GM19035 (cell line): ENCODE measurements at regions not wholly inside any gene's neighbourhood (a gene's known extent, or its start where the extent isn't known, plus 50 kb on each side); places are given as distances from the start of the nearest gene placed in this dataset.

ENCODE experiments used
- ATAC-seq: cut with Tn5 transposase; IDR thresholded peaks from one replicate; pipeline ENCODE4 v1.9.1; 2021; ENCODE audit not compliant: unreplicated experiment

DNA sequence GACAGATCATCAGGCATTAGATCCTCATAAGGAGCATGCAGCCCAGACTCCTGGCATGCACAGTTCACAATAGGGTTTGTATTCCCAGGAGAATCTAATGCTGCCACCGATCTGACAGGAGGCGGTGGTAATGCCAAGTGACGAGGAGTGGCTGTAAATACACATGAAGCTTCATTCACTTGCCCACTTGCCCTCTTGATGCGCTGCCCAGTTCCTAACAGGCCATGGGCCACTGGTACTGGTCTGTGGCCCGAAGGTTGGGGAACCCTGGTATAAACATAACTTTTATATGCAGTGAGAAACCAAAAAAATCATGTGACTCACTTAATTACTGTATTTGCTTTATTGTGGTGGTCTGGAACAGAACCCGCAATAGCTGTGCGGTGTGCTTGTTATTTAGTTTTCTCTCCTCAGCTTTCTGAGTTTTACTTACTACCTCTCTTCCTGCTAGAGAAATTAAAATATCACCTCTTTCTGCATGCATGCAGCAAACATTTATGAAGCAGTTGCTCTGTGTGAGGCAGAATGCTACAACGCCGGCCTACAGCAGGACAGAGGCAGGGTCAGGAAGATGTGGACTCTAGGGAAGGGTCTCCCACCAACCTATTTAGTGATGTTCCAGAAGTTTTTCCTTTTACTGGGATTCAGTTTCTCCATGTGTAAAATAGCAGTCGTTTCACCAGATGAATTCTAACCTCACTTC, 151.3 kb downstream of the MAF start:
- ATAC-seq: no peak

DNA sequence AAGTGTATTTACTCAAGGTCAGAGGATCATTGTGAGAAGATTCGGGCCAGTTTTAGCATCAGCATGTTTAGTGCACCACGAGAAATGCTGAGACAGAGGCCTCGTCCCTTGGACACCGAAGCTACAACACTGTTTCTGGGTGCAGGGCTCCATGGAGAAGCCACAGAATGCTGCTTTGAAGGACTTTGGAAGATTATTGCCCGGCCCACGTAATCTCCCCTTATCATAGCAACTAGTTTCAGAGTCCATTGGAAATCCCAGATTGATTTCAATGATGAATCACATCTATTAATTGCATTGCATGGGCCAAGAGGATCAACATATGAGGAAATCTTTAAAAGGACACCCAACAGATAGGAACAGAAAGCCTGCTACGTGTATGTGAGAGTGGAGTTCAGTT, 156.0 kb downstream of the MAF start:
- no peak for ATAC-seq

DNA sequence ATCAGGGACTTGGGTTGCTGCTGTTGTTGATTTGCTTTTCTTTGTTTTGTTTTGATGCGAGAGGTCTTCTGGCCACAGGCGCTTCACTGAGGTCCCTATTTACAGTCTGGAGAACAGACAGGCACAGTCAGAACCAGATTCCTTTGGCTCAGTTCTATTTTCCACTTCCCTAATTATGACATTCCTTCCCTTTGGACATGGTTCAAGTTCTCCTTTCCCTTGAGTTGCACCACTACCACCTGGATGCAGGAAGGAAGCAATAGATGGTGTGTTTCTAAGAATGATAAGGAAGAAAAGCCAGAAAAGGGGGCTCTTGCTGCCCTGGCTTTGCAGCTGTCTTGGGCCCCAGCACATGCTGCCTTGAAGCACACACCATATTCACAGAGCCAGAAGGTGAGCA, 160.6 kb downstream of the MAF start:
- no peak for ATAC-seq

DNA sequence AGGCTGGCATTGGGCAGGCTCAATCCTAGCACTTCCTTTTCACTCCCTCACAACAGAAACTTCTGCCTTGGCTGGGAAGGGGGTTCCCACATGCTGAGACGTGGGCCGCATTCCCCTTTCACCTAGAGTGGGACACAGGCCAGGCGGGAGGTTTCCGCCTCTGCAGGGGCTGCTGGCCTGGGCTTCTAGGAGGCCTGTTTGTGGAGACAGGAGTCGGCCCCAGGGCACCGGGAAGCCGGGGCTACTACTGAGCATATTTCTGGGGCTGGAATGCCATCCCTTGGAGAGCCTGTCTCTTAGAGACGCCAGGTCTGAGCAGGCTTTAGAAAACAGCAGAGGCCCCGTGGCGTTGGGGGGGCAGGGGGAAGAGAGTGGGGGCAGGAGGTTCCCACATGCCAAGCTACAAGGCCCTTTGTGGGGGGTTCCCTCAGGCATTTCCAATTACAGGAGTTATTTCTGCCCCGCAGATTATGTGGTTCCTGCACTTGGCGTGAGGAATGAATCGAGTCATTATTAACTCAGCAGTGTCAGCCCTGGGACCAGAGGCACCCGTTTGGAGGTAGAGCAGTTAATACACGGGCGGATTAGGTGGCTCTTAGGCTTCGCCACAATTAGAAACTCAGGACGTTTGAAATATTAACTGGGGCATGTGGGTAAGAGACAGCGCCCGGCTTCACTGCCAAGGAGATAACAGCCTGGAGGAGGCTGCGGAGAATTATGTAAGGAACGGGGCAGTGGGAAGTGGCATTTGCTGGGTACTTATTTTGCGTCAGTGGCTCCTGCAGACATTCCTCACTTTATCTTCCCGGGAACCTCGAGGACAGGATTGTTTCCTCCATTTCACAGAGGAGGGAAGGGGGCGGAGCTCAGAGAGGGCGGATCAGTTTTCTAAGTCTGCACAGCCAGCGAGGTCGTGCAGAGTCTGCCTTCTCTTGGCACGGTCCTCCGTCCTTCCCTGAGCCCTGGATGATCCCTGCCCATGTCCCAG, 162.5 kb downstream of the MAF start:
- ATAC-seq: no peak

DNA sequence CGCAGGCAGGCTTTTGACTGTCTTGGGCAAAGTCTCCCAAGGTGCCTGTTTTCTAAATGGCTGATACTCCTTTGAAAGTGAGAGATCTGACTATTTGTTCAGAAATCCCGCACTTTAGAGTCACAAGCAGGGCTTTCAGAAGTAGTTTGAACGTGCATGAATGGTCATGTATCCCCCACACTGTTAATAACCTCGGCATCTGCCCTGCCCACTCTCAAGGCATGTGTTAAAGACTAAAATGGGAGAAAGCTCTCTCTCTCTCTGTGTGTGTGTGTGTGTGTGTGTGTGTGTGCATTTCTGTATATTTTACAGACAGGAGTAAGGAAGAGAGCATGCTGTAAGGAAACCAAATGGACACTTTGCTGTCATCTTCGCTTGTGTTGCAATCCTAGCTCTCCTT, 163.7 kb downstream of the MAF start:
- ATAC-seq: no peak

DNA sequence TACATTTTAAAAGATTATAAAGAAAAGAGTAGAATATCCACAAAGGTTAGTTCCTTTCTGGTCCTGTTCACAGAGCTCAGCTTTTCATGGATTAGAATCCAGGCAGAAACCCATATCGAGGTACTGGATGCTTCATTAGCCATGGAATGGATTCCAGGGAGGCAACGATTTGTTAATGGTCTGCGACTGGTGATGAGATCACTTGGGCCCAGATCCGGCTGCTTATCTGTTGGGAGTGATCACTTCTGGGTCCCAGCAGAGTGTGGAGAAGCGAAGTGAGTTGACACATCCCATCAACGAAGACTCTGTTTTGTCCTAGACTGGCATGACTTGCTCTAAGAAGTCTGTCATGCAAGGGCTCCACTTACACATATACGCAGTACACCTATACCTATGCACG, 165.8 kb downstream of the MAF start:
- ATAC-seq: no peak

DNA sequence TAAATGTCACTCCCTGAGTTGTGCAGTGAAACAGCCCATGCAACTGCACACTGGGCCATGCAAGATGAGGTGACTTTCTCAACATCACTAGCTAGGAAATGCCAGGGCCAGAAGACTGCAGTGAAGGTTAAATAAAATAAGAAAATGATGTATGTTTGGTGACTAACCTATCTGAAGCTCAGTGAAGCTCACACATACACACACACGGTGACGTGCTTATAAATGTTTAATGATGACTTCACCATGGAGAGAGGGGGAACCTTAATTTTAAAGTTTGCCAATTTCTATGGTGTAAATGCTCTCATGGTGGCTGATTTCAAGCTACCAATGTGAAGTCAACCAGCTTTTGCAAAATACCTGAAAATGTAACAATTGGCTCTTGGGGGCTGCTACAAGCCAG, 166.4 kb downstream of the MAF start:
- no peak for ATAC-seq

DNA sequence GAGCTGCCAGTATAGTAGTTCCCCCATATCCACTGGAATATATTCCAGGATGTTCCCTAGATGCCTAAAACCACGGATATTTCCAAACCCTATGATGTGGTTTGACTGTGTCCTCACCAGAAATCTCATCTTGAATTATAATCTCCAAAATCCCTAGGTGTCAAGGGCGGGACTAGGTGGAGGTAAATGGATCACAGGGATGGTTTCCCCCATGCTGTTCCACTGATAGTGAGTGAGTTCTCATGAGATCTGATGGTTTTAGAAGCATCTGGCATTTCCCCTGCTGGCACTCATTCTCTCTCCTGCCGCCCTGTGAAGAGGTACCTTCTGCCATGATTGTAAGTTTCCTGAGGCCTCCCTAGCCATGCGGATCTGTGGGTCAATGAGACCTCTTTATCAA, 168.6 kb downstream of the MAF start:
- ATAC-seq: no peak

DNA sequence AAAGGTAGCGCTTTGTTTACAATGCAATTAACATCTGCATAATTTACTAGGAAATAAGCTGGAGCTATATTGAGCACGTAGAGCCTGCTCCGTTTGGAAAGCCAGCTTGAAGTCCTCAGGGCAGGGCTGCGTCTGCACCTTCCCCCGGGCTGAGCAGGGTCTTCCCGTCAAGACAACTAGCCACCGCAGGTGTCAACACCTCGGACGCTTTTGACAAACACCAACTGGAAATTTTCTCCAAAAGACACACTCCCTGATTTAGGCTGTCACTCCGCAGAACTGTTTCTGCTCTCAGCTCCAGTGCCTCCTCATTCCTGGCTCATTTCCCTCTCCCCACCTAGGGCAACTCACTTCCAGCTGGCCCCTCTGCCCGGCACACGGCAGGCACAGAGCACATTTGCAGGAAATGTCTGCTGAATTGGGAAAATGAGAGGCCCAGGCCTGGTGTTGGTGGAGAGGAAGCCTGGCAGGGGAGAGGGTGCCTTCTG, 170.3 kb downstream of the MAF start:
- no peak for ATAC-seq

DNA sequence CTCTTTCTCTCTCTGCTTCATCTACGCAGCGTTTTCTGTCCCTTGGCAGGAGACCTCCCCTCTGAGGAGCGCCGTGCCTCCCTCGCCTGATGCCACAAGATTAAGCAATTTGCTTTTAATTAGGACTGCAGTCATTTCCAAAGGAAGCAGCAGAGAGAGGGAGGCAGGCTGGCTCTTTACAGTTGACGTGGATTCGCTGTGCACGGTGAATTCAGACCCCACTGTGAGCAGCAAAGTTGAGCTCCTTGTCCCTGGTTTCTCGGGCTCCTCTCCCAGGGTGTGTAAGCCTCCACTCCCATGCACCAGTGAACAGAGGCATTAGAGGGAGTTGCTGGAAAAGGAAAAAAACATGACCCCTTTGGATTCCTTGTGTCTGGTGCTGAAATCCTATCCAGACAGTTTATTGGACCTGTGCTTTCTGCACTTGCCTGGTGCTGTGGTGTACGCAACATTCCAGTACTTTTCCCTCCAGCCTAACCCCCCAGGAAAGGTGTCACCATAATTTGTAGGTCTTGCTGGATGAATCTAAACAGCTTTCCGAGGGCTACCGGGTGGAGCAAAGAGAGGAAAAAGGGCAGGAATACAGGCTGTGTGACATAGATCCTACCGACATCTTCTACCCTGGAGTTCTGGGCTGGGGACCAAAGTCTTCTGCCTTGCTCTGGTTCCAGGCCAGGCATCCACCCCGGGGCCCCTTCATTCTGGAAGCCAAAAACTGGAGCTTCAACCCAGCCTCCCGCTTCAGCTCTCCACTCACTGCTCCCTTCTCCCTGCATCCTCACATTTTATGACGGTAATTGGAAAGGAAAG, 171.0 kb downstream of the MAF start:
- ATAC-seq: no peak

DNA sequence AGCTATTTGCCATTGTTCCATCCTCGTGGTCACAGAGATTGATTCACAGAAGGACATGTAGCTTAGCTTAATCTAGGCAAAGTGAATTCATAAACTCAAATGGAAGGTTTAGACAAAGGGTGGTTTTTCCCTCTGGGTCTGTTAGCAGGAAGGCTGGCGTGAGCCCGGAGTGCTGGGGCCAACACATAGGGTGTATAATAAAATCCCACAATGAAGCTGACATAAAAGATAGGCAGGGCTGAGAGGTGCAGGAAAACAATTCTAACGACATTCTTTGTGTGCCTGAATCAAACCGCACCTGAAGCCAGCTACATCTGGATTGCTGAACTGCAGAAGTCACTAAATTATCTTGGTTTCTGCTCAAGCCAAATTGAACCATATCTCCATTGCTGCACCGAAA, 173.9 kb downstream of the MAF start:
- ATAC-seq: no peak

DNA sequence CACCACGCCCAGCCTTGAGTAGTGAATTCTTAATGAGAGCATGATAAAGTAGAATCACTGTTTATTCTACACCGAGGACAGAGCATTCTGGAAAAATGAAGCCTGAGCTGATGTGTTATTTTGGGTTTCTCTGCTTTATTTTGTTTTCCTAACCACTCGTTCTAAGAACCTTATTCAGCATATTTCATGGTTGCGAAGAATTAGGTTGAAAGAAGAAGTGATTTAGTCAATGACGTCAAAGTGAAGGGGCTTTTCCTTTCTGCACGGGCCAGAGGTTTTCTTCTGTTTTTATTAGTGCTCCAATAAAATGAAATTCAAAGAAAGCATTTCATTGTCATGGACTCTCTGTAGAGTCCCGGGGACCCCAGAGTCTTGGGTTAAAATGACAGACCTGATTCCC, 178.5 kb downstream of the MAF start:
- no peak for ATAC-seq

DNA sequence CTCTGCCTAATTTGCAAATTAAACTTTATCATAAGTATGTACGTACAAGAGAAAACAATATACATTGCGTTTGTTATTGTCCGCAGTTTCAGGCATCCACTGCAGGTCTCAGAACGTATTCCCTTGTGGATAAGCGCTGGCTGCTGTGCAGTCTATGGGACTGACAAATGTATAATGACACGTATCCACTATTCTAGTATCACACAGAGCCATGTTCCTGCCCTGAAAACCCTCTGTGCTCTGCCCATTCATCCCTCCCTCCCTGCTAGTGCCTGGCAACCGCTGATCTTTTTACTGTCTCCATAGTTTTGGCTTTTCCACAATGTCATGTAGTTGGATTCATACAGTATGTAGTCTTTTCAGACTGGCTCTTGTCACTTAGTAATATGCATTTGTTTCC, 179.4 kb downstream of the MAF start:
- ATAC-seq: no peak

DNA sequence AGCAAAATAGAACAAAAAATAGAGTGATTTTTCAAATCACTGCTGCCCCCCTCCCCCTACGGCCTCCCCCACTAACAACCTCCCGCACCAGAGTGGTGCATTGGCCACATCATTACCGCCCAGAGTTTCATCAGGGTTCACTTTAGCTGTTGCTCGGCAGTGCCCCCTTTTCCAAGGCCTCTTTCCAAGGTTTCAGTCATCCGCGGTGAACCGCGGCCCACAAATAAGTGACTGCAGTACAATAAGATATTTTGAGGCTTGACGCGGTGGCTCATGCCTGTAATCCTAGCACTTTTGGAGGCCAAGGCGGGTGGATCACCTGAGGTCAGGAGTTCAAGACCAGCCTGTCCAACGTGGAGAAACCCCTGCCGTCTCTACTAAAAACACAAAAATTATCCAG, 180.0 kb downstream of the MAF start:
- ATAC-seq: no peak

DNA sequence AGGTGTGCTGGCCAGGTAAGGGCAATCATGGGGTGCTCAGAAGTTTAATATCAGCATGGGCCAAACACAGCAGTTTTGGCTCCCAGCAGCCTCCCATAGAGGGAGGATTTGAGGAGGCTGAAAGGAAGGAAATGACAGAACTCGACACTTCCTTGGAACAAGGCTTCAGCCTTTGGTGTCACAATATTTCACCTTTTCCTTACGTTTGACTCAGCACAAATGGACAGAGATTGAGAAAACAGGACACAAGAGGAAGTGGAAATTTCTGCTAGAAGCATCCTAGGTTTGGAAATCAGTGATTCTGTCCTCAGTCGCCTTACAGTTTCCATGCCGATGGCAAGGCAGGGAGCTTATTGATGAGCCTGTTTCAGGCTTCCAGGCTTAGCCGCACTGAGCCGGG, 181.4 kb downstream of the MAF start:
- ATAC-seq: no peak

DNA sequence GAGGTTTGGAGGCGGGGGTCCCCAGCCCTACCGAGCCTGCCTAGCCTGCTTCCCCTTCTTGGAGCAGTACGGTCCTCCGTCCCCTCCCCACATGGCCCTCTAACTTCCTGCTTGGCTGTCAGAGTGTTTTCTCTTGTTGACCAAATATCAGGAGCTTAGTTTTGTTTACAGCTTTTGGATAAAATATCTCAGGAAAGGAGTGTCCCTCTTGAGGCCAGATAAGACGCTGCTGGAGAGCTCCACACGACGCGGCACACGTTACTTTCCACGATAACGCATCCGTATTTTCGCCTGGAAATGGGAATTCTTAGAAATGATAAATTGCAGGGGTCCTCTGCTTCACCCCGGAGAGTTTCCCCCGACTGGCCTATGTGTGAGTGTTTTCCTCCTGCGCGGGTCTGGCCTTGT, 182.9 kb downstream of the MAF start:
- ATAC-seq: no peak

DNA sequence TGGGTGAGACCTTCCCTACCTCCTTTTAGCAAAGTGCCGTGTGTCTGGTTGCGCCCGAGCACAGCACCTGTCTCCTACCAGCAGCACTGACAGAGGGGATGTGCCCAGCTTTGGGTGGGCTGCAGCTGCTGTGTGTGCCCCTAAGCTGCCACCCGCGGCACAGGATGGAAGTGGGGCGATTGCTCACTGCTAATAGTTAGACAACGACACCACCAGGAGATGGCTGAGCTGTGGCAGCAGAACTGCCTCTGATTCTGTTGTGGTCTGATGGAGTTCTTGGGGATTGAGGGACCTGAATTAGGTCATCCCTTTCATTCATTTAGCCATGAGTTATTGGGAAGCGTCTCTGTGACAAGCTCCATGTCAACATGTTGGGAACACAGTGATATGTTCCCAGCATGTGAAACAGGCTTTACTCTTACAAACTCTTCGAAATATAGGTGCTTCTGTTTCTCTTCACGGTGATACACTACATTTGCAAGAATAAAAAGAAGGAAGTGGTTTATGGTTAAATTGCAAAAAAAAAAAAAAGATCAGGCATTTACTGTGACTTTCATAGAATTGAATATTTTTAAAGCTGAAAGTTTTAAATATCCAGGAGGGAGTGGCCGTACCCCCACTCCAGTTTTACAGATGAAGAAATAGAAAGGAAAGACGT, 184.4 kb downstream of the MAF start:
- ATAC-seq: no peak

DNA sequence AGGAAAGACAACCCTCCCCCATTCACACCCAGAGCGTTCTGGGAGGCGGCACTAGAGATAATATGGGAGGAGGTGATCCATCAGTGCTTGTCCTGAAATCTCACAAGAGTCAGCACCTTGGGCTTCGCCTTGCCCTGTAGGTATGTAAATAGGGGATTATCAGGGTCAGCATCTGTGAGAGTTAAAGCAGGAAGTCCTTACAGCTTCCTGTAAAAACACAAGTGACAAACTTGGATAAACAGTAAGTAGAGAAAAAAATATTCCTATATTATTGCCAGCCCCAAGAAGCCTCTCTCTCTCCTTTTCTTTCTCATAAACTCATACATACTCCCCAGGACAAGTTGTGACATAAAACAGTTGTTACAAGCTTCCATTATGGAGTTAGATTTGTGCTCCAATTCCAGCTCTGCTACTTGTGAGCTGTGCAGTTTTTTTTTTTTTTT, 187.7 kb downstream of the MAF start:
- ATAC-seq: no peak

DNA sequence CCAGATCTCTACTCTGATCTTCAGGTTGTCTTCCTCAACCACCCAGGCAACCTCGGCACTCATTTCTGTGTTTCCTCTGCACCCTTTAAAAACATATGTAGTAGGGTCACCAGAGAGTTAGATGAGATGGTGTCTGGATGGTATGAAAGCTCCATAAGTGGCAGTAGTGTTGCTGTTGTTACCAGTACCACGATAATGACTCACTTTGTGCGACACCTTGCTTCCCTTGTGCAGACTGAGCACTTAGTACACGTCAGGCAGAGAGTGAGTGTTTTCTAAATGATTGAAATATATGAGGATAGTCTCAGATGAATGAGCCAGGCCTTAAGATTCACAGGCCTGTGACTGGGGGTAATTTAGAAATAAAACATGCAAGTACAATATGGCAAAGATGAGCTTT, 188.7 kb downstream of the MAF start:
- ATAC-seq: no peak

DNA sequence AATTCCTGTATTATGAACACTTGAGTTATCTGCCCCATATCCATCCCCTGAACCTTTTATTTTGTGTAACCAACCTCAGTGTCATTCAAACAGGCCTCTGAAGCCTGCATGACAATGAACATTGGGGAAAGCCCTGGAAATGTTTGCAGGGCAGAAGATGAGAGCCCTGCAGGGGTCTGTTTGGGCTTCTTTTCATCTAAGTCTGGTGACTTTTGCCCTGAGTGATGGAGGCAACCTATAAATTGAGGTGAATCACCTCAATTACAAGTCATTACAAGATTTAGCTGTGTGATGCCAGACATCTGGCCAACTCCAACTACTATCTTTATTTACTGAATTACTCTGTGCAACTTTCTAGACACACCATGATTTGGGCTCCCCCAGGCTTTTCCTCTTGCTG, 189.2 kb downstream of the MAF start:
- no peak for ATAC-seq

DNA sequence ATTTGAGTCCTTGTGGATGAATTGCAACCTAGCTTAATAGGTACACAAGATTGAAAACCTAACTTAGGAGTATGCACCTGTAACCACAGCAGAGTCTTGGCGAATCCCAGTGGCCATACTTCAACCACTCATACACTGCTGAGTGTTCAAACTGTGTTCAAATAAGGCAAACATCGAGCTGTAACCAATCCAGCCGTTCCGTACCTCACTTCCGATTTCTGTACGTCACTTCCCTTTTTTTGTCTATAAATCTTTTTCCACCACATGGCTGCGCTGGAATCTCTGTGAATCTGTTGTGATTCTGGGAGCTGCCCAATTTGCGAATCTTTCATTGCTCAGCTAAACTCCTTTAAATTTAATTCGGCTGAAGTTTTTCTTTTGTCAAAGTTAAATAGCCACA, 190.6 kb downstream of the MAF start:
- no peak for ATAC-seq
